ACHN (cell line): ENCODE measurements at regions not wholly inside any gene's neighbourhood (a gene's known extent, or its start where the extent isn't known, plus 50 kb on each side); places are given as distances from the start of the nearest gene placed in this dataset.

Experiments used
- DNase-seq: peaks from one replicate; pipeline ENCODE4 v3.0.0-alpha.2; 2015
- in situ Hi-C: cut with HindIII; loops from 2 replicates; pipeline ENCODE4 v1.10.0; 2017; ENCODE audit warnings: low sequenced_read_pairs, low pct_ligation_motif_present, low pct_unique_long_range_greater_than_20kb

GRCh38 chr5:23028445-23029021 lies 175.4 kb upstream of the CDH12 start:
- DNase-seq: no peak
- in situ Hi-C loops: no loop called here

- in situ Hi-C loops: no loop called here
- DNase-seq: no peak
Observed at GRCh38 chr5:23027830-23028229, 174.7 kb upstream of the CDH12 start.

- no peak for DNase-seq
- in situ Hi-C loops: no loop called here
Observed at GRCh38 chr5:23027331-23027730, 174.2 kb upstream of the CDH12 start.

GRCh38 chr5:23026252-23027170 lies 173.4 kb upstream of the CDH12 start:
- DNase-seq: no peak

GRCh38 chr5:23025629-23026233 lies 172.6 kb upstream of the CDH12 start:
- in situ Hi-C loops: no loop called here
- DNase-seq: no peak

More at GRCh38 chr5:23026252-23027170, 173.4 kb upstream of the CDH12 start:
- in situ Hi-C loops: no loop called here

GRCh38 chr5:23024470-23024869 lies 171.3 kb upstream of the CDH12 start:
- in situ Hi-C loops: no loop called here
- DNase-seq: no peak

- no peak for DNase-seq
- in situ Hi-C loops: no loop called here
Observed at GRCh38 chr5:23014825-23015224, 161.7 kb upstream of the CDH12 start.

GRCh38 chr5:23014266-23014665 lies 161.1 kb upstream of the CDH12 start:
- in situ Hi-C loops: no loop called here
- no peak for DNase-seq

- in situ Hi-C loops: no loop called here
- DNase-seq: peak; percentile 11
Observed at GRCh38 chr5:23013395-23013998, 160.4 kb upstream of the CDH12 start.

- peak; percentile 3 for DNase-seq
- in situ Hi-C loops: no loop called here
Observed at GRCh38 chr5:23012842-23013241, 159.7 kb upstream of the CDH12 start.

GRCh38 chr5:23007762-23008161 lies 154.6 kb upstream of the CDH12 start:
- in situ Hi-C loops: no loop called here

GRCh38 chr5:23007236-23007635 lies 154.1 kb upstream of the CDH12 start:
- DNase-seq: no peak
- in situ Hi-C loops: no loop called here

More at GRCh38 chr5:23007762-23008161, 154.6 kb upstream of the CDH12 start:
- DNase-seq: no peak

GRCh38 chr5:23001120-23001519 lies 148.0 kb upstream of the CDH12 start:
- in situ Hi-C loops: no loop called here
- no peak for DNase-seq

GRCh38 chr5:22998774-22999173 lies 145.6 kb upstream of the CDH12 start:
- no peak for DNase-seq
- in situ Hi-C loops: no loop called here

GRCh38 chr5:22998362-22998761 lies 145.2 kb upstream of the CDH12 start:
- no peak for DNase-seq
- in situ Hi-C loops: no loop called here

- DNase-seq: no peak
- in situ Hi-C loops: no loop called here
Observed at GRCh38 chr5:22988937-22989336, 135.8 kb upstream of the CDH12 start.

- DNase-seq: no peak
- in situ Hi-C loops: no loop called here
Observed at GRCh38 chr5:22986281-22986680, 133.1 kb upstream of the CDH12 start.

GRCh38 chr5:22985446-22985845 lies 132.3 kb upstream of the CDH12 start:
- no peak for DNase-seq
- in situ Hi-C loops: no loop called here

- no peak for DNase-seq
- in situ Hi-C loops: no loop called here
Observed at GRCh38 chr5:22970956-22971618, 117.9 kb upstream of the CDH12 start.
